Heart left ventricle (tissue), 16 donors: ENCODE measurements at regions not wholly inside any gene's neighbourhood (a gene's known extent, or its start where the extent isn't known, plus 50 kb on each side); places are given as distances from the start of the nearest gene placed in this dataset.

Experiments used
- ATAC-seq, 4 donors: fragments of 200-7000 bp; cut with Tn5 transposase; one replicate each; pipeline ENCODE4 v1.9.1; 2020 to 2022; ENCODE audit warnings: moderate library complexity in 4 of 4, mild to moderate bottlenecking in 3 of 4, moderate number of reproducible peaks in 1 of 4
- DNase-seq, 5 donors: peaks; one replicate each; pipeline ENCODE4 v3.0.0-alpha.2; 2020
- H3K27ac ChIP-seq, 12 donors: fragments of 200-600 bp; sonication (generic) in 4 of 12; one replicate each; pipeline versions ENCODE4 v1.5.0 to v1.8.0; 2016 to 2022; ENCODE audit warnings: mild to moderate bottlenecking in 2 of 12
- H3K27me3 ChIP-seq, 9 donors: fragments of 200-600 bp; sonication (generic) in 2 of 9; one replicate each; pipeline versions ENCODE4 v1.5.1 to v1.8.0; 2016 to 2022; ENCODE audit warnings: mild to moderate bottlenecking in 3 of 9
- H3K36me3 ChIP-seq, 9 donors: fragments of 200-600 bp; sonication (generic) in 2 of 9; one replicate each; pipeline versions ENCODE4 v1.5.0 to v1.8.0; 2018 to 2022; ENCODE audit warnings: mild to moderate bottlenecking in 2 of 9
- H3K4me1 ChIP-seq, 12 donors: fragments of 200-600 bp; sonication (generic) in 4 of 12; one replicate each; pipeline versions ENCODE4 v1.5.0 to v1.8.0; 2016 to 2022; ENCODE audit warnings: mild to moderate bottlenecking in 3 of 12
- H3K4me3 ChIP-seq, 12 donors: fragments of 200-600 bp; sonication (generic) in 4 of 12; one replicate each; pipeline versions ENCODE4 v1.5.0 to v1.8.0; 2017 to 2022; ENCODE audit warnings: mild to moderate bottlenecking in 9 of 12, moderate library complexity in 4 of 12
- H3K9me3 ChIP-seq, 12 donors: fragments of 200-600 bp; sonication (generic) in 4 of 12; one replicate each; pipeline versions ENCODE4 v1.5.0 to v1.8.0; 2016 to 2022; ENCODE audit warnings: mild to moderate bottlenecking in 1 of 12
- POLR2A ChIP-seq, 2 donors: fragments of 450-650 bp; IDR thresholded peaks; one replicate each; pipeline ENCODE4 v1.6.1; 2017; ENCODE audit warnings: antibody characterized with exemption in 2 of 2, mild to moderate bottlenecking in 2 of 2, moderate library complexity in 2 of 2
- WGBS, 4 donors: extraction: QIAGEN DNeasy Blood & Tissue Kit in 2 of 4; methylation state at CpG; one replicate each; pipeline versions ENCODE4 v1.1.5 to v1.1.7; 2013 to 2018; 5-methylcytosine and 5-hydroxymethylcytosine counted together
- intact Hi-C, 10 donors: fragments of 100-400 bp; cut with DNase I; formaldehyde crosslinking; loops; one replicate each; pipeline versions ENCODE4 v1.11.1 to v1.14.2; 2022
- TF ChIP-seq, protein P1 (sequence below), 12 donors: fragments of 200-600 bp; sonication (generic) in 4 of 12; IDR thresholded peaks; one replicate each; pipeline versions ENCODE4 v1.5.0 to v1.8.0; 2018 to 2022; ENCODE audit warnings: antibody characterized with exemption in 12 of 12, mild to moderate bottlenecking in 5 of 12
- donor health status: ischemic (EF 13 %, LVEDD 7.1; RV severe dilation, severe dysfunction).
- donor health status: healthy with polysubstance abuse.
- donor health status: DM: no; HTN: yes; CAD: no.
- donor health status: DM: no; HTN: no; CAD: no.
- donor health status: ischemic (EF 25% LVEDD 6.9; RV normal size, moderate dysfunction).
- donor health status: ischemic (EF 25% LVEDD 5.7; RV mildly dilated, moderate dysfunction).
- donor health status: healthy.
- donor health status: DM: yes; HTN: yes; CAD: no.
- donor health status: ischemic (EF 35%, LVEDD 5.7; RV mildly dilated, moderate dysfunction).
- donor health status: nonischemic (EF 11% LVEDD 7.7; RV severe dilation, severe dysfunction).
- donor health status: DM: yes; HTN: yes; CAD: no.
- donor health status: PGD.
- donor health status: ischemic (EF 29% LVEDD 5.4; RV normal size, mild dysfunction).
- donor health status: nonischemic (EF 23%, LVEDD 6.1; RV moderate dilation, normal function).

DNA sequence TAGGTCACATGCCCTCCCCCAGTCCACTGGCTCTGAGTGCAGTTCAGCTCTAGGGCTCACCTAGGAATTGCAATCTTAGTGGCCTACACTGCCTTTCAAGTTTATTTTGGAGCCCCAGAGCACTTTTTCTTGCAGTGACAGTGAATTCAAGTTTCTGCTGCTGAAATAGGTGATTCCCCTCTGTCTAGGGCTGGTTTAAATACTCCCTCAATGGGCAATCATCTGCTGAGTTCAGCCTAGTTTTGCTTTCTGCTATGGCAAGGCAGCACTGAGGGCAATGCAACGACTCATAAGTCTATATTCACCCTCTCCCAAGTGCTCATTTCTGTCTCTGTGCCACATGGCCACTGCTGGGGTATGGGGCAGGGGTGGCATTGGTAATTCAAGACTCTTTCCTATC lies 472.6 kb upstream of the RGS18 start:
- H3K9me3 ChIP-seq: peaks cover 0 to 9% (median 0%) of the 10 kb centered on the region in 12 donors
- no peaks in the 10 kb centered on the region for H3K4me1 ChIP-seq
- no peak overlapping the region for H3K4me3 ChIP-seq
- intact Hi-C loops: no loop called here
- DNase-seq (no peak), ATAC-seq (no peak)
- H3K36me3 ChIP-seq: no peaks in the 10 kb centered on the region
- H3K27me3 ChIP-seq: no peaks in the 10 kb centered on the region
- H3K27ac ChIP-seq: no peak overlapping the region
- WGBS, 4 donors: 61 to 80% (median 65%) methylated on average over 1 of the region's 1 CpG
- TF ChIP-seq, protein P1, sequence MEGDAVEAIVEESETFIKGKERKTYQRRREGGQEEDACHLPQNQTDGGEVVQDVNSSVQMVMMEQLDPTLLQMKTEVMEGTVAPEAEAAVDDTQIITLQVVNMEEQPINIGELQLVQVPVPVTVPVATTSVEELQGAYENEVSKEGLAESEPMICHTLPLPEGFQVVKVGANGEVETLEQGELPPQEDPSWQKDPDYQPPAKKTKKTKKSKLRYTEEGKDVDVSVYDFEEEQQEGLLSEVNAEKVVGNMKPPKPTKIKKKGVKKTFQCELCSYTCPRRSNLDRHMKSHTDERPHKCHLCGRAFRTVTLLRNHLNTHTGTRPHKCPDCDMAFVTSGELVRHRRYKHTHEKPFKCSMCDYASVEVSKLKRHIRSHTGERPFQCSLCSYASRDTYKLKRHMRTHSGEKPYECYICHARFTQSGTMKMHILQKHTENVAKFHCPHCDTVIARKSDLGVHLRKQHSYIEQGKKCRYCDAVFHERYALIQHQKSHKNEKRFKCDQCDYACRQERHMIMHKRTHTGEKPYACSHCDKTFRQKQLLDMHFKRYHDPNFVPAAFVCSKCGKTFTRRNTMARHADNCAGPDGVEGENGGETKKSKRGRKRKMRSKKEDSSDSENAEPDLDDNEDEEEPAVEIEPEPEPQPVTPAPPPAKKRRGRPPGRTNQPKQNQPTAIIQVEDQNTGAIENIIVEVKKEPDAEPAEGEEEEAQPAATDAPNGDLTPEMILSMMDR (IDR thresholded peaks at IDR 0.05): no peak
- TF ChIP-seq POLR2A (IDR thresholded peaks at IDR 0.05): no peak

DNA sequence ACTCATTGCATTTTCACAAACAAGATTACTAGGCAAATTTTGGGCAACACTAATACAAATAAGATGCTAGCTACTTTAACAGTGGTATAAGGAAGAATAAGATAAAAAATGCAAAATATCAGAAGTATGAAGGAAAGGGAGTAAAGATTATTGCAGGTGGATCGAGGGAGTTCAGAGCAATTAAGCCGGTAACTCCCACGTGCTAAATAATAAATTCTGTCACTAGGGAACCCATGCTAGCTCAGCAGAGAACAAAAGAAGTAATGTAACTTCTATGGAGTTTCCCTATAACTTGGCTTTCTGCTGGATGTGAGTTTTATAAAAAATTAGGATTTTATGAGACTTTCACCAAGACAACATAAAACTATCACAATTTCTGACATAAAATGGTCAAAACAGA lies 470.5 kb upstream of the RGS18 start:
- Histone ChIP-seq H3K27me3 (no peaks in the 10 kb centered on the region), H3K4me3 (no peak overlapping the region)

DNA sequence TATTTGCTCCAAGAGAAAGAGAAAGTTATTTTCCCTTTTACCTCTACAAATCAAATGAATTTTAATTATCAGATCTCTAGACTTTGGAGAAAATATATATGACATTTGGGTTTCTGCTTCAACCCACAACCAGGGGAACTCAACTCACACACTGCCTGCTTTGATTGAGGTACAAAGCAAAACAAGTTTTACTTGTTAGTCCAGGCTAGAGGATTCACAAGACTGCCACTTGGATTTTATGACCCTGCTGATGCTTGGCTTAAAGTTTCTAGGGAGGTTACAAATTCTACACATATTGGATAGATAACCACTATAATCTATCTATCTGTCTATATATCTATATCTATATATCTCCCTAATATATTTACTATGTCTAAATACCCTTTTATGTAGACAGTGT lies 467.3 kb upstream of the RGS18 start:
- TF ChIP-seq, protein P1 (IDR thresholded peaks at IDR 0.05): no peak
- no peak for TF ChIP-seq POLR2A (IDR thresholded peaks at IDR 0.05)
- H3K9me3 ChIP-seq: peaks cover 0 to 10% (median 0%) of the 10 kb centered on the region in 12 donors
- intact Hi-C loops: no loop called here
- H3K27me3 ChIP-seq: no peaks in the 10 kb centered on the region
- DNase-seq (no peak), ATAC-seq (no peak)
- no peaks in the 10 kb centered on the region for H3K4me1 ChIP-seq
- no peak overlapping the region for H3K4me3 ChIP-seq
- no peaks in the 10 kb centered on the region for H3K36me3 ChIP-seq
- H3K27ac ChIP-seq: no peak overlapping the region

More for the DNA sequence above, 470.5 kb upstream of the RGS18 start:
- no peaks in the 10 kb centered on the region for H3K36me3 ChIP-seq
- H3K27ac ChIP-seq: no peak overlapping the region
- TF ChIP-seq, protein P1 (IDR thresholded peaks at IDR 0.05): no peak
- no peak for TF ChIP-seq POLR2A (IDR thresholded peaks at IDR 0.05)
- H3K9me3 ChIP-seq: peaks cover 0 to 7% (median 0%) of the 10 kb centered on the region in 12 donors
- no peak for DNase-seq
- intact Hi-C loops: no loop called here
- 50 to 73% (median 59%) methylated on average over 3 of the region's 3 CpGs for WGBS, 4 donors
- H3K4me1 ChIP-seq: no peaks in the 10 kb centered on the region
- no peak for ATAC-seq

DNA sequence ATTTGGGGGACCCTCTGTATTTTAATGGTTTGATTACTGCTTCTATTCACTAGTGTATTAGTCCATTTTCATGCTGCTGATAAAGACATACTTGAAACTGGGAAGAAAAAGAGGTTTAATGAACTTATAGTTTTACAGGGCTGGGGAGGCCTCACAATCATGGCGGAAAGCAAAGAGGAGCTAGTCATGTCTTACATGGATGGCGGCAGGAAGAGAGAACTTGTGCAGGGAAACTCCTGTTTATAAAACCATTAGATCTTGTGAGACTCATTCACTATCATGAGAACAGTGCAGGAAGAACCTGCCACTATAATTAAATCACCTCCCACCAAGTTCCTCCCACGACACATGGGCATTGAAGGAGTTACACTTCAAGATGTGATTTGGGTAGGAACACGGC lies 464.5 kb upstream of the RGS18 start:
- Histone ChIP-seq H3K36me3 (no peaks in the 10 kb centered on the region), H3K4me3 (no peak overlapping the region), H3K4me1 (no peaks in the 10 kb centered on the region), H3K27me3 (no peaks in the 10 kb centered on the region), H3K27ac (no peak overlapping the region), H3K9me3 (peaks cover 0 to 10% (median 0%) of the 10 kb centered on the region in 12 donors)
- 76 to 85% (median 82%) methylated on average over 4 of the region's 4 CpGs for WGBS, 4 donors
- TF ChIP-seq POLR2A (IDR thresholded peaks at IDR 0.05): no peak
- TF ChIP-seq, protein P1 (IDR thresholded peaks at IDR 0.05): no peak
- intact Hi-C loops: no loop called here
- ATAC-seq: no peak
- no peak for DNase-seq
